SKM-1 (cell line): ENCODE measurements at regions not wholly inside any gene's neighbourhood (a gene's known extent, or its start where the extent isn't known, plus 50 kb on each side); places are given as distances from the start of the nearest gene placed in this dataset.

Experiments
- DNase-seq: peaks from one replicate; lab custom pipeline; 2025; ENCODE audit not compliant: unreplicated experiment; lab: John Stamatoyannopoulos, UW

- no peak for DNase-seq
These were observed 368.2 kb upstream of the SMIM30 start for GRCh38 chr7:113486548-113486947.

- DNase-seq: no peak
These were observed 365.3 kb upstream of the SMIM30 start for GRCh38 chr7:113483657-113484056.

- DNase-seq: no peak
These were observed 362.2 kb upstream of the SMIM30 start for GRCh38 chr7:113480537-113480936.

- DNase-seq: no peak
These were observed 345.9 kb upstream of the SMIM30 start for GRCh38 chr7:113464096-113464855.

- no peak for DNase-seq
These were observed 341.7 kb upstream of the SMIM30 start for GRCh38 chr7:113460067-113460466.

GRCh38 chr7:113456533-113456932 is 338.2 kb upstream of the SMIM30 start:
- DNase-seq: no peak

- DNase-seq: no peak
These were observed 336.3 kb upstream of the SMIM30 start for GRCh38 chr7:113454597-113455169.

GRCh38 chr7:113452245-113452644 is 333.9 kb upstream of the SMIM30 start:
- no peak for DNase-seq

- DNase-seq: no peak
These were observed 328.4 kb upstream of the SMIM30 start for GRCh38 chr7:113446791-113447190.

- no peak for DNase-seq
These were observed 328.0 kb upstream of the SMIM30 start for GRCh38 chr7:113446391-113446790.

- DNase-seq: no peak
These were observed 325.9 kb upstream of the SMIM30 start for GRCh38 chr7:113444261-113444660.

- no peak for DNase-seq
These were observed 321.8 kb upstream of the SMIM30 start for GRCh38 chr7:113440173-113440572.

GRCh38 chr7:113431406-113431805 is 313.1 kb upstream of the SMIM30 start:
- no peak for DNase-seq

- no peak for DNase-seq
These were observed 305.9 kb upstream of the SMIM30 start for GRCh38 chr7:113424185-113424817.

- DNase-seq: peak; percentile 85
These were observed 303.5 kb upstream of the SMIM30 start for GRCh38 chr7:113421696-113422330.

- no peak for DNase-seq
These were observed 296.2 kb upstream of the SMIM30 start for GRCh38 chr7:113414401-113415035.

- DNase-seq: no peak
These were observed 294.1 kb upstream of the SMIM30 start for GRCh38 chr7:113412410-113412809.

- no peak for DNase-seq
These were observed 292.4 kb upstream of the SMIM30 start for GRCh38 chr7:113410796-113411195.

- no peak for DNase-seq
These were observed 290.6 kb upstream of the SMIM30 start for GRCh38 chr7:113408999-113409398.

GRCh38 chr7:113405296-113406056 is 287.1 kb upstream of the SMIM30 start:
- no peak for DNase-seq

- no peak for DNase-seq
These were observed 285.9 kb upstream of the SMIM30 start for GRCh38 chr7:113404245-113404644.
